ENCODE measurements at regions not wholly inside any gene's neighbourhood (a gene's known extent, or its start where the extent isn't known, plus 50 kb on each side); places are given as distances from the start of the nearest gene placed in this dataset.

DNA sequence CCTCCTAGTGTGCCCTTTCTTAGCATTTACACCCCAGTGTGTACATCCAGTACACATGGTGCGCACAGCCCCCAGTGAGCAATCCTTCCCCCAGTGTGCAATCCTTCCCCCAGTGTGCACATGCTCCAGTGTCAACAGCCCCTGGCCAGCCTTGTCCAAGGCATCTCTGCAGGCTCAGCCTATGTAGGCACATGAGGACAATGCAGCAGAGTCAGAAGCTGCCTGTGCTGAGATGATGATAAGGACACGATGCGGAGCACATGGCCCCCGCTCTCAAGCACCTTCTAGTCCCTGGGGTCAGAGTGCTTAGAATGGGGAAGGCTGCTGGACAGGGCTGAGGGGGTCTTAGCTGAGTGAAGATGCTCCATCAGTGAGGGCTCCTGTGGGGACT, 69.8 kb downstream of the GADD45G start:
- no peaks in the 10 kb centered on the region for H3K79me2 ChIP-seq (ENCODE audit: insufficient read depth, low read length)
- no peak overlapping the region for H3K4me2 ChIP-seq (ENCODE audit: low read length)
- no peak overlapping the region for H2AFZ ChIP-seq (ENCODE audit: low read length)
- no peak for TF ChIP-seq EZH2 (IDR thresholded peaks at IDR 0.05; ENCODE audit: borderline replicate concordance, low read length)
- TF ChIP-seq, protein P1, sequence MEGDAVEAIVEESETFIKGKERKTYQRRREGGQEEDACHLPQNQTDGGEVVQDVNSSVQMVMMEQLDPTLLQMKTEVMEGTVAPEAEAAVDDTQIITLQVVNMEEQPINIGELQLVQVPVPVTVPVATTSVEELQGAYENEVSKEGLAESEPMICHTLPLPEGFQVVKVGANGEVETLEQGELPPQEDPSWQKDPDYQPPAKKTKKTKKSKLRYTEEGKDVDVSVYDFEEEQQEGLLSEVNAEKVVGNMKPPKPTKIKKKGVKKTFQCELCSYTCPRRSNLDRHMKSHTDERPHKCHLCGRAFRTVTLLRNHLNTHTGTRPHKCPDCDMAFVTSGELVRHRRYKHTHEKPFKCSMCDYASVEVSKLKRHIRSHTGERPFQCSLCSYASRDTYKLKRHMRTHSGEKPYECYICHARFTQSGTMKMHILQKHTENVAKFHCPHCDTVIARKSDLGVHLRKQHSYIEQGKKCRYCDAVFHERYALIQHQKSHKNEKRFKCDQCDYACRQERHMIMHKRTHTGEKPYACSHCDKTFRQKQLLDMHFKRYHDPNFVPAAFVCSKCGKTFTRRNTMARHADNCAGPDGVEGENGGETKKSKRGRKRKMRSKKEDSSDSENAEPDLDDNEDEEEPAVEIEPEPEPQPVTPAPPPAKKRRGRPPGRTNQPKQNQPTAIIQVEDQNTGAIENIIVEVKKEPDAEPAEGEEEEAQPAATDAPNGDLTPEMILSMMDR (IDR thresholded peaks at IDR 0.05; ENCODE audit: low read length): no peak
- no peaks in the 10 kb centered on the region for H3K4me1 ChIP-seq (ENCODE audit: insufficient read depth, low read length, severe bottlenecking)
- no peaks in the 10 kb centered on the region for H3K27me3 ChIP-seq (ENCODE audit: insufficient read depth, low read length)
- no peaks in the 10 kb centered on the region for H3F3A ChIP-seq (ENCODE audit: insufficient read depth, low read length)
- H4K20me1 ChIP-seq (ENCODE audit: insufficient read depth, low read length): no peaks in the 10 kb centered on the region
- H3K9me3 ChIP-seq (ENCODE audit: low read length): no peaks in the 10 kb centered on the region
- no peak overlapping the region for H3K9ac ChIP-seq (ENCODE audit: low read length)
- no peaks in the 10 kb centered on the region for H3K36me3 ChIP-seq (ENCODE audit: insufficient read depth, low read length)
- H3K9me2 ChIP-seq (ENCODE audit: low read depth, low read length): no peaks in the 10 kb centered on the region
- no peak overlapping the region for H3K27ac ChIP-seq (ENCODE audit: low read depth, low read length, poor library complexity, severe bottlenecking)
- no peak overlapping the region for H3K4me3 ChIP-seq (ENCODE audit: low read depth, low read length, poor library complexity, severe bottlenecking)

DNA sequence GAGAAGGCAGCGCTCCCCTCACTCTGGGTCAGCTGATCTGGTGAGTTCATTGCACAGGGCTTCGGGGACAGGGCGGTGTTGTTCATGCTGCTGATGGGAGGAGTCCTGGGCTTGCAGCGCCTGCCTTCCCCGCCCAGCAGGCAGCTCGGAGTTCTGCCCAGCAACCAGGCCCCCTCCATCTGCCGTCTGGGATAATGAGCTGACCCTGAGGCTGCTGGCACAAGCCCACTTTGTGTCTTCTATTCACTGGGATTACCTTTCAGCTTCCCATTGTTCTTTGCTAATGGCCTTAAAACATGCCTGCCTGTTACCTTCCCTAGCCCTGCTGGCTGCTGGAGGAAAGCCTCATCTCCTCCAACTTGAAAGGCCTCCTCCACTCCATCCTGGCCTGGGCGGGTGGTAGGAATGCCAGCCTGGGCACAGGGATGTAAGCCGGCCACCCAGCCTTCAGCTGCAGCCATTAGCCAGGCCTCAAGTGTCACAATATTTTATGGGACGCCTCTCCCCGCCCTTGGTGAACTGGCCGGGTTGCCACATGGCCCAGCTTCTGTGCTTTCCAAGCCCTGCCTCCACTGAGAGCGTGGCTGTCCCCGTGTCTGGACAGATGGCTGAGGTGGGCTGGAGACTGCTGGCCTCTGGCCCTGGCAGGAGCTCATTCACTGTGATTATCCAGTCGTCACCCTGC, 70.4 kb downstream of the GADD45G start:
- no peak overlapping the region for H3K9ac ChIP-seq (ENCODE audit: low read length)
- H3K9me3 ChIP-seq (ENCODE audit: low read length): no peaks in the 10 kb centered on the region
- H3F3A ChIP-seq (ENCODE audit: insufficient read depth, low read length): no peaks in the 10 kb centered on the region
- TF ChIP-seq, protein P1 (IDR thresholded peaks at IDR 0.05; ENCODE audit: low read length): no peak
- TF ChIP-seq EZH2 (IDR thresholded peaks at IDR 0.05; ENCODE audit: borderline replicate concordance, low read length): no peak
- no peak overlapping the region for H3K27ac ChIP-seq (ENCODE audit: low read depth, low read length, poor library complexity, severe bottlenecking)
- no peaks in the 10 kb centered on the region for H4K20me1 ChIP-seq (ENCODE audit: insufficient read depth, low read length)
- no peaks in the 10 kb centered on the region for H3K36me3 ChIP-seq (ENCODE audit: insufficient read depth, low read length)
- no peaks in the 10 kb centered on the region for H3K4me1 ChIP-seq (ENCODE audit: insufficient read depth, low read length, severe bottlenecking)
- no peak overlapping the region for H3K4me3 ChIP-seq (ENCODE audit: low read depth, low read length, poor library complexity, severe bottlenecking)
- H3K27me3 ChIP-seq (ENCODE audit: insufficient read depth, low read length): no peaks in the 10 kb centered on the region
- no peak overlapping the region for H3K4me2 ChIP-seq (ENCODE audit: low read length)
- no peak overlapping the region for H2AFZ ChIP-seq (ENCODE audit: low read length)
- H3K79me2 ChIP-seq (ENCODE audit: insufficient read depth, low read length): no peaks in the 10 kb centered on the region
- H3K9me2 ChIP-seq (ENCODE audit: low read depth, low read length): no peaks in the 10 kb centered on the region

DNA sequence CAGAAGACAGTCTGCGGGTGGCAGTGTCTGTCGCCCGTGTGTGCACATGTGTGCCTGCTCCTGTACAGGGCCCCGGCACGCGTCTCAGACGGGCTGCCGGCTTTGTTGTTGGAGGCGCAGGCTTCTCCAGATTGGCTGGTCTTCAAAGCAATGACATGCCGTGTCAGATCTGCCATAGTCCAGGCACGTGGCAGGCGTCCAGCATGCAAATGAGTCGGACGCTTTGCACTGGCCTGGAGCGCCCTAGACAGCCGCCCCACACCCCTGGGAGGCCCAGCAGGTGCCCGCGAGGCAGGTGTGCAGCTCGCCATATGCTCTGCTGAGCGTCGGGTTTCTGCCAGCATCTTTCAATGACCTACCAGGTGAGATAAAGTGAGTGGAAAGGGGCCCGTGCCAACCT, 71.5 kb downstream of the GADD45G start:
- no peaks in the 10 kb centered on the region for H4K20me1 ChIP-seq (ENCODE audit: insufficient read depth, low read length)
- no peaks in the 10 kb centered on the region for H3K9me3 ChIP-seq (ENCODE audit: low read length)
- H3K4me1 ChIP-seq (ENCODE audit: insufficient read depth, low read length, severe bottlenecking): no peaks in the 10 kb centered on the region
- H3F3A ChIP-seq (ENCODE audit: insufficient read depth, low read length): no peaks in the 10 kb centered on the region
- no peak overlapping the region for H3K9ac ChIP-seq (ENCODE audit: low read length)
- H3K9me2 ChIP-seq (ENCODE audit: low read depth, low read length): no peaks in the 10 kb centered on the region
- H3K27me3 ChIP-seq (ENCODE audit: insufficient read depth, low read length): no peaks in the 10 kb centered on the region
- H3K4me2 ChIP-seq (ENCODE audit: low read length): no peak overlapping the region
- TF ChIP-seq, protein P1 (IDR thresholded peaks at IDR 0.05; ENCODE audit: low read length): no peak
- TF ChIP-seq EZH2 (IDR thresholded peaks at IDR 0.05; ENCODE audit: borderline replicate concordance, low read length): no peak
- no peaks in the 10 kb centered on the region for H3K79me2 ChIP-seq (ENCODE audit: insufficient read depth, low read length)
- H3K27ac ChIP-seq (ENCODE audit: low read depth, low read length, poor library complexity, severe bottlenecking): no peak overlapping the region
- H3K4me3 ChIP-seq (ENCODE audit: low read depth, low read length, poor library complexity, severe bottlenecking): no peak overlapping the region
- H2AFZ ChIP-seq (ENCODE audit: low read length): no peak overlapping the region
- H3K36me3 ChIP-seq (ENCODE audit: insufficient read depth, low read length): no peaks in the 10 kb centered on the region

All from OCI-LY1 (cell line).